Stimulated activated naive B cell treated with anti-CD40 and anti-IgM and Interleukin-4, amounts not matched to agents 10 μg/mL and 1 μg/mL and 100 μg/mL, for 72 hours (primary cell): ENCODE measurements at regions not wholly inside any gene's neighbourhood (a gene's known extent, or its start where the extent isn't known, plus 50 kb on each side); places are given as distances from the start of the nearest gene placed in this dataset.

Source experiments
- ATAC-seq, 2 donors: fragments of 150-1000 bp; cut with Tn5 transposase; replicated peaks; 2 replicates each; pipeline ENCODE4 v1.10.0; 2021; ENCODE audit warnings: moderate library complexity in 1 of 2
- DNase-seq: peaks from one replicate; pipeline ENCODE4 v3.0.0; 2021
- H3K27ac Mint-ChIP-seq: one replicate; pipeline ENCODE4 v1.8.0; 2022; ENCODE audit warnings: mild to moderate bottlenecking, mixed read lengths
- H3K27me3 Mint-ChIP-seq, 2 donors: one replicate each; pipeline ENCODE4 v1.8.0; 2022; ENCODE audit warnings: mixed read lengths in 2 of 2
- H3K36me3 Mint-ChIP-seq, 2 donors: one replicate each; pipeline ENCODE4 v1.8.0; 2022; ENCODE audit warnings: mixed read lengths in 2 of 2, mild to moderate bottlenecking in 1 of 2
- H3K4me1 Mint-ChIP-seq, 2 donors: one replicate each; pipeline ENCODE4 v1.8.0; 2022; ENCODE audit warnings: mixed read lengths in 2 of 2, mild to moderate bottlenecking in 1 of 2
- H3K4me3 Mint-ChIP-seq, 2 donors: one replicate each; pipeline ENCODE4 v1.8.0; 2022; ENCODE audit warnings: mild to moderate bottlenecking in 2 of 2, mixed read lengths in 2 of 2, moderate library complexity in 1 of 2
- H3K9me3 Mint-ChIP-seq, 2 donors: one replicate each; pipeline ENCODE4 v1.8.0; 2022; ENCODE audit warnings: mixed read lengths in 2 of 2, mild to moderate bottlenecking in 1 of 2

GRCh38 chr6:15027472-15027871 is 218.4 kb upstream of the JARID2 start:
- H3K27me3 Mint-ChIP-seq: no peaks in the 10 kb centered on the region
- peaks cover 0 to 3% of the 10 kb centered on the region in 2 donors for H3K9me3 Mint-ChIP-seq
- ATAC-seq (no peak), DNase-seq (no peak)
- H3K27ac Mint-ChIP-seq: no peak overlapping the region
- H3K36me3 Mint-ChIP-seq: no peaks in the 10 kb centered on the region
- H3K4me3 Mint-ChIP-seq: no peak overlapping the region
- peaks cover 6 to 9% of the 10 kb centered on the region in 2 donors for H3K4me1 Mint-ChIP-seq

GRCh38 chr6:15032015-15032414 is 213.9 kb upstream of the JARID2 start:
- H3K9me3 Mint-ChIP-seq: peaks cover 0 to 3% of the 10 kb centered on the region in 2 donors

GRCh38 chr6:15033850-15034203 is 212.0 kb upstream of the JARID2 start:
- ATAC-seq: no peak
- Mint-ChIP-seq H3K9me3 (peaks cover 0 to 1% of the 10 kb centered on the region in 2 donors), H3K4me1 (peaks cover 16 to 23% of the 10 kb centered on the region in 2 donors), H3K27ac (no peak overlapping the region), H3K4me3 (no peak overlapping the region), H3K36me3 (no peaks in the 10 kb centered on the region), H3K27me3 (no peaks in the 10 kb centered on the region)
- no peak for DNase-seq

More at GRCh38 chr6:15032015-15032414, 213.9 kb upstream of the JARID2 start:
- Mint-ChIP-seq H3K36me3 (no peaks in the 10 kb centered on the region), H3K27ac (no peak overlapping the region), H3K4me3 (no peak overlapping the region), H3K4me1 (peaks cover 12 to 20% of the 10 kb centered on the region in 2 donors), H3K27me3 (no peaks in the 10 kb centered on the region)
- no peak for DNase-seq
- ATAC-seq: no peak

- H3K27me3 Mint-ChIP-seq: no peaks in the 10 kb centered on the region
- no peak overlapping the region for H3K27ac Mint-ChIP-seq
- H3K4me3 Mint-ChIP-seq: no peak overlapping the region
- ATAC-seq: peak; percentile 6 to 10
- H3K9me3 Mint-ChIP-seq: no peaks in the 10 kb centered on the region
- peaks cover 17 to 30% of the 10 kb centered on the region in 2 donors for H3K4me1 Mint-ChIP-seq
- no peak for DNase-seq
- H3K36me3 Mint-ChIP-seq: no peaks in the 10 kb centered on the region
Measured at GRCh38 chr6:15036690-15037245, 209.1 kb upstream of the JARID2 start.

- Mint-ChIP-seq H3K27ac (no peak overlapping the region), H3K4me1 (peaks cover 17 to 30% of the 10 kb centered on the region in 2 donors), H3K36me3 (no peaks in the 10 kb centered on the region), H3K4me3 (no peak overlapping the region), H3K27me3 (no peaks in the 10 kb centered on the region), H3K9me3 (no peaks in the 10 kb centered on the region)
- DNase-seq (no peak), ATAC-seq (peak; percentile 39 to 41)
Measured at GRCh38 chr6:15037253-15037652, 208.6 kb upstream of the JARID2 start.

GRCh38 chr6:15038013-15038791 is 207.7 kb upstream of the JARID2 start:
- H3K4me1 Mint-ChIP-seq: peaks cover 15 to 24% of the 10 kb centered on the region in 2 donors
- no peak for ATAC-seq
- H3K4me3 Mint-ChIP-seq: no peak overlapping the region
- no peak for DNase-seq
- H3K27me3 Mint-ChIP-seq: no peaks in the 10 kb centered on the region
- H3K36me3 Mint-ChIP-seq: no peaks in the 10 kb centered on the region
- no peaks in the 10 kb centered on the region for H3K9me3 Mint-ChIP-seq
- no peak overlapping the region for H3K27ac Mint-ChIP-seq

- no peaks in the 10 kb centered on the region for H3K27me3 Mint-ChIP-seq
- H3K27ac Mint-ChIP-seq: no peak overlapping the region
- H3K4me1 Mint-ChIP-seq: peaks cover 12 to 16% of the 10 kb centered on the region in 2 donors
- no peaks in the 10 kb centered on the region for H3K36me3 Mint-ChIP-seq
- no peak for DNase-seq
- H3K9me3 Mint-ChIP-seq: no peaks in the 10 kb centered on the region
- ATAC-seq: peak; percentile 57 to 63
- no peak overlapping the region for H3K4me3 Mint-ChIP-seq
Measured at GRCh38 chr6:15039136-15039535, 206.7 kb upstream of the JARID2 start.

- Mint-ChIP-seq H3K4me3 (no peak overlapping the region), H3K9me3 (no peaks in the 10 kb centered on the region), H3K27me3 (no peaks in the 10 kb centered on the region), H3K27ac (no peak overlapping the region), H3K4me1 (peaks cover 6 to 9% of the 10 kb centered on the region in 2 donors), H3K36me3 (no peaks in the 10 kb centered on the region)
- DNase-seq: no peak
- ATAC-seq: no peak
Measured at GRCh38 chr6:15042938-15043337, 202.9 kb upstream of the JARID2 start.

- ATAC-seq (no peak), DNase-seq (no peak)
- Mint-ChIP-seq H3K4me3 (no peak overlapping the region), H3K27ac (no peak overlapping the region), H3K36me3 (no peaks in the 10 kb centered on the region), H3K9me3 (no peaks in the 10 kb centered on the region), H3K4me1 (peaks cover 12 to 15% of the 10 kb centered on the region in 2 donors), H3K27me3 (no peaks in the 10 kb centered on the region)
Measured at GRCh38 chr6:15044146-15044882, 201.6 kb upstream of the JARID2 start.

GRCh38 chr6:15044948-15045347 is 200.9 kb upstream of the JARID2 start:
- DNase-seq: no peak
- no peaks in the 10 kb centered on the region for H3K9me3 Mint-ChIP-seq
- no peaks in the 10 kb centered on the region for H3K27me3 Mint-ChIP-seq
- no peak overlapping the region for H3K4me3 Mint-ChIP-seq
- no peak overlapping the region for H3K27ac Mint-ChIP-seq
- peaks cover 12 to 14% of the 10 kb centered on the region in 2 donors for H3K4me1 Mint-ChIP-seq
- ATAC-seq: no peak
- H3K36me3 Mint-ChIP-seq: no peaks in the 10 kb centered on the region

GRCh38 chr6:15046751-15047150 is 199.1 kb upstream of the JARID2 start:
- Mint-ChIP-seq H3K4me3 (no peak overlapping the region), H3K9me3 (no peaks in the 10 kb centered on the region), H3K27ac (no peak overlapping the region), H3K4me1 (peaks cover 12 to 14% of the 10 kb centered on the region in 2 donors), H3K27me3 (no peaks in the 10 kb centered on the region), H3K36me3 (no peaks in the 10 kb centered on the region)
- no peak for ATAC-seq
- no peak for DNase-seq

- no peaks in the 10 kb centered on the region for H3K36me3 Mint-ChIP-seq
Measured at GRCh38 chr6:15048367-15048766, 197.5 kb upstream of the JARID2 start.

GRCh38 chr6:15058200-15059061 is 187.4 kb upstream of the JARID2 start:
- ATAC-seq (peak; percentile 22 to 48), DNase-seq (no peak)
- H3K27me3 Mint-ChIP-seq: no peaks in the 10 kb centered on the region
- H3K4me1 Mint-ChIP-seq: peaks cover 22 to 31% of the 10 kb centered on the region in 2 donors
- H3K4me3 Mint-ChIP-seq: no peak overlapping the region
- H3K36me3 Mint-ChIP-seq: no peaks in the 10 kb centered on the region
- H3K27ac Mint-ChIP-seq: no peak overlapping the region
- no peaks in the 10 kb centered on the region for H3K9me3 Mint-ChIP-seq

More at GRCh38 chr6:15048367-15048766, 197.5 kb upstream of the JARID2 start:
- peak; percentile 23 to 62 for ATAC-seq
- no peak for DNase-seq
- no peaks in the 10 kb centered on the region for H3K27me3 Mint-ChIP-seq
- H3K9me3 Mint-ChIP-seq: no peaks in the 10 kb centered on the region
- peak overlapping the region in 1 of 2 donors; percentile 36 for H3K4me3 Mint-ChIP-seq
- H3K4me1 Mint-ChIP-seq: peaks cover 12 to 18% of the 10 kb centered on the region in 2 donors
- no peak overlapping the region for H3K27ac Mint-ChIP-seq

GRCh38 chr6:15061180-15061641 is 184.7 kb upstream of the JARID2 start:
- Mint-ChIP-seq H3K27ac (peak overlapping the region; percentile 73), H3K27me3 (no peaks in the 10 kb centered on the region), H3K36me3 (no peaks in the 10 kb centered on the region), H3K9me3 (no peaks in the 10 kb centered on the region), H3K4me3 (no peak overlapping the region), H3K4me1 (peaks cover 24 to 38% of the 10 kb centered on the region in 2 donors)
- peak; percentile 69 to 76 for ATAC-seq
- DNase-seq: peak; percentile 20
